Activated T-cell treated with anti-CD3 and anti-CD28 coated beads, Interleukin-2, amount 50 U/mL, for 72 hours (primary cell): ENCODE measurements at regions not wholly inside any gene's neighbourhood (a gene's known extent, or its start where the extent isn't known, plus 50 kb on each side); places are given as distances from the start of the nearest gene placed in this dataset.
A peak's percentile ranks its signal among the peaks of the same experiment; 100 is the strongest.

ENCODE experiments used
- ATAC-seq, 2 donors: fragments of 150-1000 bp; cut with Tn5 transposase; replicated peaks in 1 of 2; 2 replicates each; pipeline ENCODE4 v1.10.0; 2021; ENCODE audit warnings: moderate library complexity in 2 of 2, mild to moderate bottlenecking in 1 of 2
- DNase-seq, 2 donors: peaks; one replicate each; pipeline ENCODE4 v3.0.0; 2021 to 2022; ENCODE audit warnings: mixed read lengths in 1 of 2
- H3K27ac Mint-ChIP-seq: one replicate; pipeline ENCODE4 v1.8.0; 2022; ENCODE audit warnings: mild to moderate bottlenecking, moderate library complexity, mixed read lengths
- H3K27me3 Mint-ChIP-seq: one replicate; pipeline ENCODE4 v1.8.0; 2022; ENCODE audit warnings: low read depth, mixed read lengths
- H3K36me3 Mint-ChIP-seq, 2 donors: one replicate each; pipeline ENCODE4 v1.8.0; 2022; ENCODE audit warnings: mixed read lengths in 2 of 2, mild to moderate bottlenecking in 1 of 2; ENCODE audit not compliant: insufficient read depth in 2 of 2
- H3K4me1 Mint-ChIP-seq: one replicate; pipeline ENCODE4 v1.8.0; 2022; ENCODE audit warnings: low read depth, mixed read lengths
- H3K4me3 Mint-ChIP-seq, 2 donors: one replicate each; pipeline ENCODE4 v1.8.0; 2022; ENCODE audit warnings: mild to moderate bottlenecking in 2 of 2, mixed read lengths in 2 of 2, moderate library complexity in 2 of 2
- H3K9me3 Mint-ChIP-seq, 2 donors: one replicate each; pipeline ENCODE4 v1.8.0; 2022; ENCODE audit warnings: mixed read lengths in 2 of 2

DNA sequence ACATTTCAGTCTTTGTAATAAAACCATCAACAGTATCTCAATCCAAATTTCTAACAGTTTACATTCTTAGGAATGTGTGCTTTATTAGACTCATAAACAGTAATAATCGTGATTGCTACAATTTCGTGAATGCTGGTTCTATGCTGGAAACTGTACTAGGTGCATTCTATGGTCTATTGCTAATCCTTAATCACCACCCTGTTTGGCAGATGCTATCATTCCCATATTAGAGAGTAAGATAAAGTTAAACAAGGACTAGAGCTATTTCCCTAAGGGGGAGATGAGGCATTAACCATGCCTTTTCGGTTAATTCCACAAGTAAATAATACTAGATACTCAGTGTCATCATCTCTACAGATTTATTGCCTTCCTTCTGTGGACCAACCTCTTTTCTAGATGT lies 244.0 kb downstream of the PAX3 start:
- ATAC-seq: no peak
- Mint-ChIP-seq H3K9me3 (no peaks in the 10 kb centered on the region), H3K36me3 (no peaks in the 10 kb centered on the region), H3K4me1 (no peaks in the 10 kb centered on the region), H3K27ac (no peak overlapping the region), H3K4me3 (no peak overlapping the region), H3K27me3 (peaks cover 36% of the 10 kb centered on the region)
- no peak for DNase-seq

- H3K36me3 Mint-ChIP-seq: no peaks in the 10 kb centered on the region
- H3K27me3 Mint-ChIP-seq: peaks cover 31% of the 10 kb centered on the region
- ATAC-seq: no peak
- no peak for DNase-seq
- no peak overlapping the region for H3K27ac Mint-ChIP-seq
- H3K4me3 Mint-ChIP-seq: no peak overlapping the region
- H3K4me1 Mint-ChIP-seq: no peaks in the 10 kb centered on the region
- no peaks in the 10 kb centered on the region for H3K9me3 Mint-ChIP-seq
Measured at GRCh38 chr2:222052934-222053367, 245.8 kb downstream of the PAX3 start.

GRCh38 chr2:222050981-222051380 lies 247.8 kb downstream of the PAX3 start:
- no peaks in the 10 kb centered on the region for H3K36me3 Mint-ChIP-seq
- H3K27me3 Mint-ChIP-seq: peaks cover 39% of the 10 kb centered on the region
- H3K4me1 Mint-ChIP-seq: no peaks in the 10 kb centered on the region
- H3K9me3 Mint-ChIP-seq: no peaks in the 10 kb centered on the region
- DNase-seq: no peak
- no peak for ATAC-seq
- H3K27ac Mint-ChIP-seq: no peak overlapping the region
- no peak overlapping the region for H3K4me3 Mint-ChIP-seq

DNA sequence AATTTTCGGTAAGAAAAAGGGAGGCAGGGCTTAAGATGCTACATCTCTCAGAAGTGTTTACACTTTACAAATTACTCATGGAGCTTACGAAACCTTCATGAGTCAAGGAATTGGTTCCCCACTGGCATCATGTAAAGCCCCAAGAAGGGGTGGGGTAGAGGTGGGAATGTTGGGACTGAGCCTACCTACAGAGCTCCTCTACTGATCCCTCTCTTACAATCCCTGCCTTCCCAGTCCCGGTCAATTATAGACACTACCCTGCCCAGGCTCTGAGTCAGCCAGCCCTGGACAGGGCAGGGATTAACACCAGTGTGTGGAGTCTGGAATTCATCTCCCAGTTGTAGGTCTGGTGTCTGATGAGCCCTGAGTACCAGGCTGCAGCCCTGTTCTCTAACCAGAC lies 248.9 kb downstream of the PAX3 start:
- H3K4me3 Mint-ChIP-seq: no peak overlapping the region
- DNase-seq (no peak), ATAC-seq (no peak)
- no peaks in the 10 kb centered on the region for H3K4me1 Mint-ChIP-seq
- no peaks in the 10 kb centered on the region for H3K36me3 Mint-ChIP-seq
- no peak overlapping the region for H3K27ac Mint-ChIP-seq
- no peaks in the 10 kb centered on the region for H3K9me3 Mint-ChIP-seq
- H3K27me3 Mint-ChIP-seq: peaks cover 39% of the 10 kb centered on the region

GRCh38 chr2:222043897-222044296 lies 254.9 kb downstream of the PAX3 start:
- H3K9me3 Mint-ChIP-seq: no peaks in the 10 kb centered on the region

DNA sequence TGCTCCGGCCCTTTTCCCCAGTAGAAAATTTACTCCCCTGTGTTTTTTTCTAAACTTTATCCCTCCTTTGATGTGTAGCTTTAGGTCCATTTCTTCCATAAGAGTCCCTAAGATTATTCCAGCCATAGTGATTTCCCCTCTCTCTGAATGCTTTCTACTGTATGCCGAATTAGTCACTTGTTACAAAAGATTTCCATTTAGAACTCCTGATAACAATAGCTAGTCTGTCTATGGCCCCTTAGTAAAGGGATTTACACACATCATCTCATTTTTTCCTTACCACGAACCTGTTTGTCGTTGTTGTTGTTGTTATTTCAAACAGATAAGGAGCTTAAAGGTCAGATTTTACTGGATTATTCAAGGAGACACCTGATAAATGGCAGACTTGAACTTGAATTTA lies 256.1 kb downstream of the PAX3 start:
- ATAC-seq (no peak), DNase-seq (no peak)

More at GRCh38 chr2:222043897-222044296, 254.9 kb downstream of the PAX3 start:
- Mint-ChIP-seq H3K27ac (no peak overlapping the region), H3K27me3 (peaks cover 7% of the 10 kb centered on the region), H3K36me3 (no peaks in the 10 kb centered on the region), H3K4me3 (no peak overlapping the region), H3K4me1 (no peaks in the 10 kb centered on the region)
- no peak for ATAC-seq
- no peak for DNase-seq

GRCh38 chr2:222040333-222040732 lies 258.5 kb downstream of the PAX3 start:
- DNase-seq (no peak), ATAC-seq (no peak)
- Mint-ChIP-seq H3K4me3 (no peak overlapping the region), H3K9me3 (no peaks in the 10 kb centered on the region), H3K36me3 (no peaks in the 10 kb centered on the region), H3K27ac (no peak overlapping the region), H3K4me1 (no peaks in the 10 kb centered on the region), H3K27me3 (no peaks in the 10 kb centered on the region)

More for the DNA sequence above, 256.1 kb downstream of the PAX3 start:
- H3K4me1 Mint-ChIP-seq: no peaks in the 10 kb centered on the region
- H3K36me3 Mint-ChIP-seq: no peaks in the 10 kb centered on the region
- no peak overlapping the region for H3K27ac Mint-ChIP-seq
- H3K27me3 Mint-ChIP-seq: peaks cover 7% of the 10 kb centered on the region
- H3K9me3 Mint-ChIP-seq: no peaks in the 10 kb centered on the region
- H3K4me3 Mint-ChIP-seq: no peak overlapping the region

DNA sequence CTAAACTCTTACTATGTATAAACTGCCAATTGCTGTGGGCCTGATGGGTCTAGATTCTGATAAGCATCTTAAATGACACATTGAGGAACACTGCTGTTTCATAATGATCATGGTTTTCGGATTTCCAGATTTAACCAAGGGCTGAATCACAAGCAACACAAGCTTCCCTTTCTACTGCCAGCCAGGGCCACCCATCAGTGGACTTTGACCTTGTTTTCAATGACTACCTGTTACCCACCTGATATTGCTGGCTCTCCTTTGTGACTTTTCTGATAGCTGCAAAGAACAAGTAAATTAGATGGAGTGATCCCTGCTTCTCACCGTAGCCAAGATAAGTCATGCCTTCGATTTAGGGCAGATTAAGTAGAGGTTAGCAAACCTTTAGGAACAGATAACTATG lies 259.0 kb downstream of the PAX3 start:
- no peaks in the 10 kb centered on the region for H3K27me3 Mint-ChIP-seq
- no peaks in the 10 kb centered on the region for H3K36me3 Mint-ChIP-seq

DNA sequence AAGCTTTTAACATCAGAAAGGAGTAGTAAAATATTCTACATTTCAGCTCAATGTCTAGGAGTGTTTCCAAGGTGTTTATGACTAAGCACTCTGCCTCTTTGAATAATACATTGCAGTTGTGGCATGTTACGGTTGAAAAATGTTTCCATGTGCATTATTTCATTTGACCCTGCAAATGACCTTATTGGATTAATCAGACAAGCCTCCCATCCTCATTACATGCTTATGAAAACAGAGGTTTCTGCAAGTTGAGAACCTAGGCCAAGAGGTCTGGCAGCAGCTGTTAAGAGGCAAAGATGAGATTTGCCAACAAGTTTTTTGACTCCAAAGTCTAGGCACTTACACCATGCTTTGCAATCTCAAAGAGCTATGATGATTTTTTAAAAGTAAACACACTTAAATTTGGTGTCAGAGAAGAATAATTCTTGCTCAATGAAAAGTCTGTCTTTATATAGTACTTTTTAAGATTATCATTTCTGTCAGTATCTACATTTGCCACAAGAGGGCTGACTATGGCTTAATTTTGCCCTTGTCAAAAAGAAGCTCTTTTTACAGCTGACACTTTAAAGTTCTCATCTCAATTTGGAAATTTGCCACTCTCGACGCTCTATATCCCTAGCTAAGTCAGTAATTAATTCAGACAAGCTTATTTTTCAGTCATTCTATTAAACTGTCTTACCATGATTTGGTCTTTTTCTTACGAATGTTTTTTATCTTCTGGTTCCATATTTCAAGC lies 260.6 kb downstream of the PAX3 start:
- Mint-ChIP-seq H3K4me3 (no peak overlapping the region), H3K4me1 (no peaks in the 10 kb centered on the region), H3K27me3 (no peaks in the 10 kb centered on the region), H3K9me3 (no peaks in the 10 kb centered on the region), H3K27ac (no peak overlapping the region), H3K36me3 (no peaks in the 10 kb centered on the region)
- ATAC-seq: no peak
- no peak for DNase-seq

More for the DNA sequence above, 259.0 kb downstream of the PAX3 start:
- H3K4me1 Mint-ChIP-seq: no peaks in the 10 kb centered on the region
- H3K4me3 Mint-ChIP-seq: no peak overlapping the region
- no peaks in the 10 kb centered on the region for H3K9me3 Mint-ChIP-seq
- no peak for DNase-seq
- H3K27ac Mint-ChIP-seq: no peak overlapping the region
- ATAC-seq: no peak

GRCh38 chr2:222037211-222037610 lies 261.6 kb downstream of the PAX3 start:
- H3K27me3 Mint-ChIP-seq: no peaks in the 10 kb centered on the region
- no peak overlapping the region for H3K4me3 Mint-ChIP-seq
- H3K27ac Mint-ChIP-seq: no peak overlapping the region
- no peaks in the 10 kb centered on the region for H3K36me3 Mint-ChIP-seq
- ATAC-seq (no peak), DNase-seq (no peak)
- no peaks in the 10 kb centered on the region for H3K4me1 Mint-ChIP-seq
- H3K9me3 Mint-ChIP-seq: no peaks in the 10 kb centered on the region

DNA sequence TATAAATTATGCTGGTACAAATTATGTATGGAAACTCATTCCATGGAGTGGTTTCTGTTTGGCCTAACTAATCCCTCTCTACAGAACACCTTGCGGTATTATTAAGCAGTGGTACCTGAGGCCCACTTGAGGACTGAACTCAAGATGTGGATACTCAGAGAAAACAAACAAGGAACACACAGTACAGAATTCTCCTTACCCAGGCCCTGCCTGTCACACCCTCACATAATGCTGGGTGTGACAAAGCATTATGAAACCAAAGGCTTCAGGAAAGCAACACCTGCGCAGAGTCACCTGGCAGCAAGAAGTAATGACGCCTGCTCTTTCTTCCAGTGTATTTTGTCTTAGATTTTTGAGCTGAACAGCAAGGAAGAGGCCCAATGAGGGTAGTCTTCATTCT lies 264.7 kb downstream of the PAX3 start:
- DNase-seq (no peak), ATAC-seq (no peak)
- H3K27ac Mint-ChIP-seq: no peak overlapping the region
- no peak overlapping the region for H3K4me3 Mint-ChIP-seq
- no peaks in the 10 kb centered on the region for H3K27me3 Mint-ChIP-seq
- no peaks in the 10 kb centered on the region for H3K4me1 Mint-ChIP-seq
- H3K36me3 Mint-ChIP-seq: no peaks in the 10 kb centered on the region
- H3K9me3 Mint-ChIP-seq: no peaks in the 10 kb centered on the region

GRCh38 chr2:222033541-222033940 lies 265.3 kb downstream of the PAX3 start:
- no peaks in the 10 kb centered on the region for H3K4me1 Mint-ChIP-seq
- H3K9me3 Mint-ChIP-seq: no peaks in the 10 kb centered on the region
- no peak for DNase-seq
- H3K27ac Mint-ChIP-seq: no peak overlapping the region
- H3K36me3 Mint-ChIP-seq: no peaks in the 10 kb centered on the region
- H3K4me3 Mint-ChIP-seq: no peak overlapping the region
- ATAC-seq: peak in 1 of 2 donors; percentile 86
- H3K27me3 Mint-ChIP-seq: no peaks in the 10 kb centered on the region

- no peak overlapping the region for H3K4me3 Mint-ChIP-seq
- ATAC-seq (no peak), DNase-seq (no peak)
- no peak overlapping the region for H3K27ac Mint-ChIP-seq
- H3K4me1 Mint-ChIP-seq: no peaks in the 10 kb centered on the region
- H3K9me3 Mint-ChIP-seq: no peaks in the 10 kb centered on the region
- H3K36me3 Mint-ChIP-seq: no peaks in the 10 kb centered on the region
- no peaks in the 10 kb centered on the region for H3K27me3 Mint-ChIP-seq
Measured at GRCh38 chr2:222025881-222026271, 272.9 kb downstream of the PAX3 start.
